ENCODE measurements at regions not wholly inside any gene's neighbourhood (a gene's known extent, or its start where the extent isn't known, plus 50 kb on each side); places are given as distances from the start of the nearest gene placed in this dataset.

DNA sequence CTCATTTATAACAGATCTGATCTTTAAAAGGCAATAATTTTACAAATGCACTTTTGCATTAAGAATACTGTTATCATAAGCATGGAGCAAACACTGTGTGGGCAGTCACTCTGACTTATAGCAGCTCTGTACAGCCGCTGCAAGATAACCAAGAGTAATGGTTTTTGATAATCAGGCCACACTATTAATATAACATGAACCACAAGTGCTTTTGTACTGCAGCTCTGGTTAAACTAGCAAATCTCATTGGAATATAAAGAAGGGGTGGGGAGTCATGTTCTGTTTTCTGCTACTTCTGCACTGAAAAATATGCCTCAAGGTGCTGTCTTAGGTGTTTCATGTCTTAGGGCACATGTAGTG is 357.4 kb downstream of the LMO4 start:
- Histone ChIP-seq H3K27ac (ENCODE audit: low read depth, low read length) (no peak overlapping the region), H3K4me3 (ENCODE audit: low read length) (no peak overlapping the region), H3K36me3 (ENCODE audit: insufficient read depth, low read length) (no peaks in the 10 kb centered on the region), H3K4me1 (ENCODE audit: insufficient read depth, low read length) (no peaks in the 10 kb centered on the region), H3K27me3 (ENCODE audit: insufficient read depth, low read length, poor library complexity, severe bottlenecking) (no peaks in the 10 kb centered on the region), H3K9me3 (ENCODE audit: low read length) (no peaks in the 10 kb centered on the region)
- Mint-ChIP-seq H3K27me3 (peaks cover 10 to 23% of the 10 kb centered on the region in 2 donors), H3K4me3 (no peak overlapping the region), H3K27ac (no peak overlapping the region), H3K4me1 (peaks cover 0 to 2% (median 0%) of the 10 kb centered on the region in 3 donors), H3K36me3 (no peaks in the 10 kb centered on the region), H3K9me3 (no peaks in the 10 kb centered on the region)
- ChIA-PET CTCF (no interaction called here), POLR2A (no interaction called here)
- DNase-seq: no peak

- Mint-ChIP-seq H3K4me3 (no peak overlapping the region), H3K36me3 (no peaks in the 10 kb centered on the region), H3K27ac (no peak overlapping the region), H3K27me3 (peaks cover 10 to 23% of the 10 kb centered on the region in 2 donors), H3K9me3 (no peaks in the 10 kb centered on the region), H3K4me1 (peaks cover 0 to 2% (median 0%) of the 10 kb centered on the region in 3 donors)
- Histone ChIP-seq H3K27ac (ENCODE audit: low read depth, low read length) (no peak overlapping the region), H3K9me3 (ENCODE audit: low read length) (no peaks in the 10 kb centered on the region), H3K4me1 (ENCODE audit: insufficient read depth, low read length) (no peaks in the 10 kb centered on the region), H3K27me3 (ENCODE audit: insufficient read depth, low read length, poor library complexity, severe bottlenecking) (no peaks in the 10 kb centered on the region), H3K36me3 (ENCODE audit: insufficient read depth, low read length) (no peaks in the 10 kb centered on the region), H3K4me3 (ENCODE audit: low read length) (no peak overlapping the region)
- DNase-seq: no peak
- ChIA-PET CTCF (interaction anchor here (0.6 kb wide), 1 partner anchor 11 kb away, joined by 3 read pairs; no protein-coding TSS in a partner anchor), POLR2A (no interaction called here)
These were observed 358.0 kb downstream of the LMO4 start for GRCh38 chr1:87686671-87687070.

GRCh38 chr1:87688136-87688535 is 359.5 kb downstream of the LMO4 start:
- Mint-ChIP-seq H3K4me3 (no peak overlapping the region), H3K27me3 (peaks cover 7 to 23% of the 10 kb centered on the region in 2 donors), H3K36me3 (no peaks in the 10 kb centered on the region), H3K9me3 (no peaks in the 10 kb centered on the region), H3K4me1 (peaks cover 0 to 2% (median 0%) of the 10 kb centered on the region in 3 donors), H3K27ac (no peak overlapping the region)
- Histone ChIP-seq H3K9me3 (ENCODE audit: low read length) (no peaks in the 10 kb centered on the region), H3K27me3 (ENCODE audit: insufficient read depth, low read length, poor library complexity, severe bottlenecking) (peaks cover 4% of the 10 kb centered on the region), H3K4me1 (ENCODE audit: insufficient read depth, low read length) (no peaks in the 10 kb centered on the region), H3K36me3 (ENCODE audit: insufficient read depth, low read length) (no peaks in the 10 kb centered on the region), H3K4me3 (ENCODE audit: low read length) (no peak overlapping the region), H3K27ac (ENCODE audit: low read depth, low read length) (no peak overlapping the region)
- ChIA-PET CTCF (no interaction called here), POLR2A (no interaction called here)
- DNase-seq: no peak

- H3K4me1 Mint-ChIP-seq: no peaks in the 10 kb centered on the region
- Histone ChIP-seq H3K36me3 (ENCODE audit: insufficient read depth, low read length) (no peaks in the 10 kb centered on the region), H3K4me3 (ENCODE audit: low read length) (no peak overlapping the region), H3K4me1 (ENCODE audit: insufficient read depth, low read length) (no peaks in the 10 kb centered on the region), H3K27ac (ENCODE audit: low read depth, low read length) (no peak overlapping the region), H3K9me3 (ENCODE audit: low read length) (no peaks in the 10 kb centered on the region), H3K27me3 (ENCODE audit: insufficient read depth, low read length, poor library complexity, severe bottlenecking) (peaks cover 4% of the 10 kb centered on the region)
- no peak overlapping the region for H3K27ac Mint-ChIP-seq
- H3K9me3 Mint-ChIP-seq: no peaks in the 10 kb centered on the region
- POLR2A ChIA-PET: no interaction called here
- no peak overlapping the region for H3K4me3 Mint-ChIP-seq
- DNase-seq: no peak
- H3K27me3 Mint-ChIP-seq: peaks cover 7 to 23% of the 10 kb centered on the region in 2 donors
- no peaks in the 10 kb centered on the region for H3K36me3 Mint-ChIP-seq
- CTCF ChIA-PET: no interaction called here
These were observed 360.8 kb downstream of the LMO4 start for GRCh38 chr1:87689487-87689886.

- H3K27ac ChIP-seq (ENCODE audit: low read depth, low read length): no peak overlapping the region
- ChIA-PET CTCF (no interaction called here), POLR2A (no interaction called here)
- no peaks in the 10 kb centered on the region for H3K9me3 ChIP-seq (ENCODE audit: low read length)
- H3K36me3 ChIP-seq (ENCODE audit: insufficient read depth, low read length): no peaks in the 10 kb centered on the region
- no peak for DNase-seq
- no peak overlapping the region for H3K4me3 ChIP-seq (ENCODE audit: low read length)
- no peaks in the 10 kb centered on the region for H3K4me1 Mint-ChIP-seq
- H3K27ac Mint-ChIP-seq: no peak overlapping the region
- no peak overlapping the region for H3K4me3 Mint-ChIP-seq
- H3K27me3 ChIP-seq (ENCODE audit: insufficient read depth, low read length, poor library complexity, severe bottlenecking): peaks cover 4% of the 10 kb centered on the region
- H3K27me3 Mint-ChIP-seq: peaks cover 2 to 10% of the 10 kb centered on the region in 2 donors
- H3K36me3 Mint-ChIP-seq: peaks cover 0 to 5% (median 0%) of the 10 kb centered on the region in 3 donors
- no peaks in the 10 kb centered on the region for H3K4me1 ChIP-seq (ENCODE audit: insufficient read depth, low read length)
- H3K9me3 Mint-ChIP-seq: peaks cover 0 to 5% (median 4%) of the 10 kb centered on the region in 5 donors
These were observed 367.8 kb downstream of the LMO4 start for GRCh38 chr1:87696483-87696882.

GRCh38 chr1:87702455-87702854 is 373.8 kb downstream of the LMO4 start:
- Mint-ChIP-seq H3K27me3 (peaks cover 2 to 10% of the 10 kb centered on the region in 2 donors), H3K4me1 (no peaks in the 10 kb centered on the region), H3K4me3 (no peak overlapping the region), H3K27ac (no peak overlapping the region), H3K9me3 (peaks cover 5 to 12% (median 10%) of the 10 kb centered on the region in 5 donors), H3K36me3 (peaks cover 0 to 8% (median 0%) of the 10 kb centered on the region in 3 donors)
- CTCF ChIA-PET: no interaction called here
- Histone ChIP-seq H3K36me3 (ENCODE audit: insufficient read depth, low read length) (no peaks in the 10 kb centered on the region), H3K4me3 (ENCODE audit: low read length) (no peak overlapping the region), H3K4me1 (ENCODE audit: insufficient read depth, low read length) (no peaks in the 10 kb centered on the region), H3K27ac (ENCODE audit: low read depth, low read length) (no peak overlapping the region), H3K9me3 (ENCODE audit: low read length) (no peaks in the 10 kb centered on the region), H3K27me3 (ENCODE audit: insufficient read depth, low read length, poor library complexity, severe bottlenecking) (no peaks in the 10 kb centered on the region)
- POLR2A ChIA-PET: no interaction called here
- no peak for DNase-seq

- Mint-ChIP-seq H3K9me3 (peaks cover 5 to 12% (median 9%) of the 10 kb centered on the region in 5 donors), H3K4me1 (no peaks in the 10 kb centered on the region), H3K27me3 (peaks cover 0 to 5% of the 10 kb centered on the region in 2 donors), H3K4me3 (no peak overlapping the region), H3K27ac (no peak overlapping the region), H3K36me3 (peaks cover 0 to 8% (median 0%) of the 10 kb centered on the region in 3 donors)
- ChIA-PET POLR2A (no interaction called here), CTCF (no interaction called here)
- H3K4me1 ChIP-seq (ENCODE audit: insufficient read depth, low read length): no peaks in the 10 kb centered on the region
- no peaks in the 10 kb centered on the region for H3K9me3 ChIP-seq (ENCODE audit: low read length)
- no peaks in the 10 kb centered on the region for H3K27me3 ChIP-seq (ENCODE audit: insufficient read depth, low read length, poor library complexity, severe bottlenecking)
- H3K4me3 ChIP-seq (ENCODE audit: low read length): no peak overlapping the region
- H3K36me3 ChIP-seq (ENCODE audit: insufficient read depth, low read length): no peaks in the 10 kb centered on the region
- H3K27ac ChIP-seq (ENCODE audit: low read depth, low read length): no peak overlapping the region
- no peak for DNase-seq
These were observed 376.6 kb downstream of the LMO4 start for GRCh38 chr1:87705233-87705632.

DNA sequence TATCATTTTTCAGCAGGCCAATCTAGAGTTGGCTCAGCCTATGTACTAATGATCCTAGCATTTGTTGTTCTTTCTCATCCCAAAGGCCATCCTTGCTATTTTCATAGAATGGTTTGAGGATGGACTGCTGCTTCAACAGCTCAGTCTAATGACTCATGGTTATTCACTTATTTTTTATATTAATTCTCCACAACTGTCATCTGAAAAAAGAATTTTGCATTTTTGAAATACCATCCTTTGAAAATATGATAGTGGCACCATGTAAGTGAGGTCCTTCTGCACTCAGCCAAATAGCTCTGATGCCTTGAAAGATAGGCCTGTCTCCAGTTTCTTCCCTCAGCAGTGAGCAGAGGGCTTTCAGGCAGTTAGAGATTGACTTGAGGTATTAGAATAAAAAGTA is 377.5 kb downstream of the LMO4 start:
- Mint-ChIP-seq H3K36me3 (peaks cover 0 to 4% (median 0%) of the 10 kb centered on the region in 3 donors), H3K27ac (no peak overlapping the region), H3K9me3 (peaks cover 4 to 9% (median 5%) of the 10 kb centered on the region in 5 donors), H3K4me1 (no peaks in the 10 kb centered on the region), H3K4me3 (no peak overlapping the region), H3K27me3 (peaks cover 0 to 2% of the 10 kb centered on the region in 2 donors)
- ChIA-PET POLR2A (no interaction called here), CTCF (no interaction called here)
- Histone ChIP-seq H3K27ac (ENCODE audit: low read depth, low read length) (no peak overlapping the region), H3K27me3 (ENCODE audit: insufficient read depth, low read length, poor library complexity, severe bottlenecking) (no peaks in the 10 kb centered on the region), H3K9me3 (ENCODE audit: low read length) (no peaks in the 10 kb centered on the region), H3K36me3 (ENCODE audit: insufficient read depth, low read length) (no peaks in the 10 kb centered on the region), H3K4me3 (ENCODE audit: low read length) (no peak overlapping the region), H3K4me1 (ENCODE audit: insufficient read depth, low read length) (no peaks in the 10 kb centered on the region)
- no peak for DNase-seq

GRCh38 chr1:87706779-87707228 is 378.1 kb downstream of the LMO4 start:
- ChIA-PET CTCF (no interaction called here), POLR2A (no interaction called here)
- Mint-ChIP-seq H3K27ac (no peak overlapping the region), H3K27me3 (peaks cover 2 to 5% of the 10 kb centered on the region in 2 donors), H3K36me3 (peaks cover 0 to 2% (median 0%) of the 10 kb centered on the region in 3 donors), H3K9me3 (peaks cover 4 to 7% (median 4%) of the 10 kb centered on the region in 5 donors), H3K4me1 (no peaks in the 10 kb centered on the region), H3K4me3 (no peak overlapping the region)
- no peak for DNase-seq
- Histone ChIP-seq H3K4me1 (ENCODE audit: insufficient read depth, low read length) (no peaks in the 10 kb centered on the region), H3K27me3 (ENCODE audit: insufficient read depth, low read length, poor library complexity, severe bottlenecking) (no peaks in the 10 kb centered on the region), H3K9me3 (ENCODE audit: low read length) (no peaks in the 10 kb centered on the region), H3K36me3 (ENCODE audit: insufficient read depth, low read length) (no peaks in the 10 kb centered on the region), H3K27ac (ENCODE audit: low read depth, low read length) (no peak overlapping the region), H3K4me3 (ENCODE audit: low read length) (no peak overlapping the region)

Measured in CD8-positive, alpha-beta memory T cell (primary cell).